ENCODE measurements at regions not wholly inside any gene's neighbourhood (a gene's known extent, or its start where the extent isn't known, plus 50 kb on each side); places are given as distances from the start of the nearest gene placed in this dataset.
"Not testable (repeated sequence)": the region's sequence is repeated elsewhere in the genome, so short reads cannot be mapped to it uniquely, and the experiment has no call there.

- no peak for TF ChIP-seq CTCF (IDR thresholded peaks at IDR 0.05; ENCODE audit: insufficient read depth, missing control alignments)
- no peak for FAIRE-seq
- no peak for DNase-seq (ENCODE audit: insufficient read length, low spot score)
Measured at GRCh38 chr9:29625292-29625731, 2052.0 kb upstream of the C9orf72 start.

GRCh38 chr9:29625931-29626330 is 2052.7 kb upstream of the C9orf72 start:
- no peak for FAIRE-seq
- no peak for TF ChIP-seq CTCF (IDR thresholded peaks at IDR 0.05; ENCODE audit: insufficient read depth, missing control alignments)
- no peak for DNase-seq (ENCODE audit: insufficient read length, low spot score)

- FAIRE-seq; DNase-seq (ENCODE audit: insufficient read length, low spot score): not testable (repeated sequence)
Measured at GRCh38 chr9:29628856-29629255, 2055.6 kb upstream of the C9orf72 start.

- DNase-seq (ENCODE audit: insufficient read length, low spot score), result no peak
- no peak for TF ChIP-seq CTCF (IDR thresholded peaks at IDR 0.05; ENCODE audit: insufficient read depth, missing control alignments)
- no peak for FAIRE-seq
Measured at GRCh38 chr9:29637471-29638237, 2064.4 kb upstream of the C9orf72 start.

GRCh38 chr9:29640507-29640906 is 2067.2 kb upstream of the C9orf72 start:
- DNase-seq (ENCODE audit: insufficient read length, low spot score) (no peak), FAIRE-seq (no peak)
- TF ChIP-seq CTCF (IDR thresholded peaks at IDR 0.05; ENCODE audit: insufficient read depth, missing control alignments), result no peak

- DNase-seq (ENCODE audit: insufficient read length, low spot score), result no peak
- FAIRE-seq, result no peak
- TF ChIP-seq CTCF (IDR thresholded peaks at IDR 0.05; ENCODE audit: insufficient read depth, missing control alignments), result no peak
Measured at GRCh38 chr9:29644514-29644913, 2071.2 kb upstream of the C9orf72 start.

- TF ChIP-seq CTCF (IDR thresholded peaks at IDR 0.05; ENCODE audit: insufficient read depth, missing control alignments), result no peak
- DNase-seq (ENCODE audit: insufficient read length, low spot score), result no peak
- FAIRE-seq, result no peak
Measured at GRCh38 chr9:29647451-29647850, 2074.2 kb upstream of the C9orf72 start.

Data from D721Med (cell line).